ENCODE measurements at regions not wholly inside any gene's neighbourhood (a gene's known extent, or its start where the extent isn't known, plus 50 kb on each side); places are given as distances from the start of the nearest gene placed in this dataset.

DNA sequence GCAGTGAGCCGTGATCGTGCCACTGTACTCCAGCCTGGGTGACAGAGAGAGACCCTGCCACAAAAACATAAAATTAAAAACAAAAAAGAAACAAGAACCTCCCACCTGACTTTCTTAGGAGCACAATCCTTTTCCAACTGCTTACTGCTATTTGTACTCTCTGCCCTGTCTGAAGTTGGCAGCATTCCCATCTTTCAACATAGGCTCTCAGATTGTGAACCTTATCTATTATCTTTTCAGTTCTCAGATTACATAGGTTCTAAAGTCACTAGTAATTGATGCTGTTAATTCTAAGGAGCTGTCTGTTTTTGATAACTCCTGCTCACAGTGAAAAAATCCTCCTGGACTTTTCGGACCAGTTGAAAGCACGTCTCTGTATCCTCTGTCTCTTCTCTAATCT lies 812.2 kb upstream of the CT83 start:
- WGBS (ENCODE audit: low lambda C conversion rate): 32% methylated on average over 4 of the region's 4 CpGs
- Histone ChIP-seq H3K36me3 (replicated peaks in 1 of 2; ENCODE audit: control insufficient read depth in 1 of 2, insufficient read depth in 2 of 2, low read length in 2 of 2) (no peaks in the 10 kb centered on the region), H4K20me1 (ENCODE audit: insufficient read depth, low read length) (no peaks in the 10 kb centered on the region), H3K9me3 (ENCODE audit: low read length) (no peaks in the 10 kb centered on the region), H3K4me3 (replicated peaks in 1 of 3; ENCODE audit: insufficient read depth in 1 of 3, low read depth in 2 of 3, low read length in 3 of 3) (no peak overlapping the region), H3K27me3 (ENCODE audit: control insufficient read depth in 1 of 2, insufficient read depth in 2 of 2, low read length in 2 of 2) (no peaks in the 10 kb centered on the region), H3K4me1 (ENCODE audit: insufficient read depth, low read length) (no peaks in the 10 kb centered on the region), H3K4me2 (ENCODE audit: low read depth, low read length) (no peak overlapping the region), H3K79me2 (ENCODE audit: insufficient read depth, low read length) (no peaks in the 10 kb centered on the region), H2AFZ (ENCODE audit: low read length) (no peak overlapping the region), H3K27ac (ENCODE audit: extremely low read length, insufficient read depth, low read length) (no peak overlapping the region), H3K9ac (ENCODE audit: insufficient read depth, low read depth, low read length) (no peak overlapping the region)
- FAIRE-seq (no peak), DNase-seq (ENCODE audit: low spot score) (no peak), ATAC-seq (no peak)
- in situ Hi-C loops (cut with HindIII; ENCODE audit: extremely low pct_ligation_motif_present, low pct_unique_long_range_greater_than_20kb) (no loop called here), intact Hi-C loops (cut with micrococcal nuclease; ENCODE audit: unreplicated experiment) (no loop called here)
- ChIA-PET CTCF (ENCODE audit: low intra/inter-chr PET ratio, low total read pairs) (no interaction called here), POLR2A (no interaction called here)
- TF ChIP-seq ZNF281 (CRISPR knock-in tag; IDR thresholded peaks at IDR 0.05; ENCODE audit: borderline replicate concordance): no peak
- no peak for TF ChIP-seq PAF1 (CRISPR knock-in tag; IDR thresholded peaks at IDR 0.05)
- TF ChIP-seq ZNF788 (CRISPR knock-in tag; IDR thresholded peaks at IDR 0.05; ENCODE audit: borderline replicate concordance): no peak
- TF ChIP-seq ZBTB38 (CRISPR knock-in tag; IDR thresholded peaks at IDR 0.05): no peak
- no peak for TF ChIP-seq JUN (CRISPR knock-in tag; IDR thresholded peaks at IDR 0.05)
- TF ChIP-seq, protein P1, sequence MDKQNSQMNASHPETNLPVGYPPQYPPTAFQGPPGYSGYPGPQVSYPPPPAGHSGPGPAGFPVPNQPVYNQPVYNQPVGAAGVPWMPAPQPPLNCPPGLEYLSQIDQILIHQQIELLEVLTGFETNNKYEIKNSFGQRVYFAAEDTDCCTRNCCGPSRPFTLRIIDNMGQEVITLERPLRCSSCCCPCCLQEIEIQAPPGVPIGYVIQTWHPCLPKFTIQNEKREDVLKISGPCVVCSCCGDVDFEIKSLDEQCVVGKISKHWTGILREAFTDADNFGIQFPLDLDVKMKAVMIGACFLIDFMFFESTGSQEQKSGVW (CRISPR knock-in tag; IDR thresholded peaks at IDR 0.05; ENCODE audit: borderline replicate concordance): no peak
- TF ChIP-seq CBX1 (IDR thresholded peaks at IDR 0.05; ENCODE audit: low read depth): no peak
- TF ChIP-seq ZNF543 (CRISPR knock-in tag; IDR thresholded peaks at IDR 0.05): no peak
- BruUV-seq (replicated peaks): no TSS peak

Small RNAs in the stretch of these regions (small RNA-seq; reads per million reads assigned to genes)
- 0 reads per million in 3 experiments for gene AC005002.2 (ENCODE audit: insufficient read depth in 2 of 3, insufficient read length in 3 of 3, low read depth in 2 of 3, low replicate concordance in 1 of 3)

Measured in HepG2 (cell line).